ENCODE measurements at regions not wholly inside any gene's neighbourhood (a gene's known extent, or its start where the extent isn't known, plus 50 kb on each side); places are given as distances from the start of the nearest gene placed in this dataset.
A peak's percentile ranks its signal among the peaks of the same experiment; 100 is the strongest.

DNA sequence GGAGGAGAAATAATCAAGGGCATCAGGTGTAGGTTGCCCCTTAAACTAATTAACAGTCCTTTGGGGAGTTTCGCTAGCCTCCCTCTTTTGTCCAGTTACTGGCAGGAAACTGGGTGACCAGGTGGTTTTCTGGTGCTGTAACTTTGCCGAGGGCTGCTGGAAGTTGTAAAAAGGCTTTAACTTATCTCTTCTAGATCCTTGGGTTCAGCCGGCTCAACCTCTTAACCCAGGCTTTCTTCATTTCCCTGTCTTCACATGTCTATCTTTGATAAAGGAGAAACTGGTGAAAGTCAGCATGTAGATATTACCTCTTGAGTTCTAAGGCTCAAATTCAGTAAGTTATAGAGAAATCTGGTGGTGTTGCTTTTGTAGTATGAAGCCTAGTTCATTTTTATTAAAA, 289.7 kb upstream of the NRIP1 start:
- Histone ChIP-seq H3K23ac (ENCODE audit: low read depth, low read length, poor library complexity) (no peak overlapping the region), H3K4ac (ENCODE audit: low read length) (no peak overlapping the region), H3K79me1 (ENCODE audit: low read depth, low read length) (no peaks in the 10 kb centered on the region), H3K36me3 (replicated peaks in 1 of 2; ENCODE audit: control insufficient read depth in 2 of 2, insufficient read depth in 2 of 2, low read length in 2 of 2) (no peaks in the 10 kb centered on the region), H2AK5ac (ENCODE audit: low read depth, low read length) (no peak overlapping the region), H2BK120ac (ENCODE audit: low read depth, low read length) (no peak overlapping the region), H2BK15ac (ENCODE audit: low read length) (no peak overlapping the region), H3K9me3 (replicated peaks in 1 of 2; ENCODE audit: control insufficient read depth in 2 of 2, insufficient read depth in 1 of 2, low read depth in 1 of 2, low read length in 2 of 2) (peaks cover 0 to 6% of the 10 kb centered on the region in 2 donors), H2AFZ (ENCODE audit: low read length) (peak overlapping the region; percentile 9), H4K8ac (ENCODE audit: low read depth, low read length) (no peak overlapping the region), H4K91ac (ENCODE audit: low read depth, low read length, poor library complexity) (no peak overlapping the region), H3K4me2 (ENCODE audit: insufficient read depth, low read length, poor library complexity, severe bottlenecking) (no peak overlapping the region), H2BK5ac (ENCODE audit: low read length) (no peak overlapping the region), H3K27ac (replicated peaks; ENCODE audit: low read length) (no peak overlapping the region), H2BK12ac (ENCODE audit: low read length) (no peak overlapping the region), H3K14ac (ENCODE audit: low read length) (no peak overlapping the region), H3K4me1 (ENCODE audit: control insufficient read depth in 2 of 2, insufficient read depth in 1 of 2, low read depth in 1 of 2, low read length in 2 of 2) (peaks cover 2% of the 10 kb centered on the region in 2 donors), H3K27me3 (ENCODE audit: control insufficient read depth in 3 of 3, insufficient read depth in 3 of 3, low read depth in 1 of 3, low read length in 3 of 3) (no peaks in the 10 kb centered on the region), H3K18ac (ENCODE audit: low read length) (no peak overlapping the region), H3K9ac (ENCODE audit: low read depth, low read length, poor library complexity) (no peak overlapping the region), H3K4me3 (ENCODE audit: low read length in 2 of 2) (no peak overlapping the region)
- no peak for DNase-seq (ENCODE audit: low spot score)
- no CpG with 5 or more reads among the region's 3 CpGs for WGBS, 2 donors (ENCODE audit: extremely low coverage in 2 of 2, insufficient read length in 2 of 2, insufficient replicate concordance in 1 of 2)

DNA sequence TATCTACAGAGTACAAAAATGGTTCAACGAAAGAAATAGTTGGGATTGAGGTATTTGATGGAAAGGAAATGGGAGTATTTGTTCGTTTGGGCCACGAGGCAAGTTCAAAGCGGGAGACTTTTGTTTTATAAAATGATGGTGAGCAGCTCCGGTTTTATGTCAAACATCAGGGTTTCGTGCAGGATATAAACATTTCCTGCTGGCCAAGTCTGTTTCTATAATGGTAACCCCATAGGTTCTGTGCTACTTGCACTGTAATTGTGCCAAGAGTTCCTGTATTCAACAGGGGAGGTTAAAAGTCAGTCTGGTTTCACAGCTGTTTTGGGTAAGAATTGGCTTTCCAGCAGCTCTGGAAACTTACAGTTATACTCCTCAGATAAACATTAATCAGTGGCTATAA, 290.3 kb upstream of the NRIP1 start:
- Histone ChIP-seq H2AK5ac (ENCODE audit: low read depth, low read length) (no peak overlapping the region), H3K4me1 (ENCODE audit: control insufficient read depth in 2 of 2, insufficient read depth in 1 of 2, low read depth in 1 of 2, low read length in 2 of 2) (peaks cover 2% of the 10 kb centered on the region in 2 donors), H3K18ac (ENCODE audit: low read length) (no peak overlapping the region), H3K36me3 (replicated peaks in 1 of 2; ENCODE audit: control insufficient read depth in 2 of 2, insufficient read depth in 2 of 2, low read length in 2 of 2) (no peaks in the 10 kb centered on the region), H2BK12ac (ENCODE audit: low read length) (no peak overlapping the region), H4K8ac (ENCODE audit: low read depth, low read length) (no peak overlapping the region), H3K23ac (ENCODE audit: low read depth, low read length, poor library complexity) (no peak overlapping the region), H4K91ac (ENCODE audit: low read depth, low read length, poor library complexity) (no peak overlapping the region), H2BK120ac (ENCODE audit: low read depth, low read length) (no peak overlapping the region), H3K27ac (replicated peaks; ENCODE audit: low read length) (no peak overlapping the region), H2BK5ac (ENCODE audit: low read length) (no peak overlapping the region), H3K4ac (ENCODE audit: low read length) (no peak overlapping the region), H3K9ac (ENCODE audit: low read depth, low read length, poor library complexity) (no peak overlapping the region), H3K27me3 (ENCODE audit: control insufficient read depth in 3 of 3, insufficient read depth in 3 of 3, low read depth in 1 of 3, low read length in 3 of 3) (no peaks in the 10 kb centered on the region), H3K9me3 (replicated peaks in 1 of 2; ENCODE audit: control insufficient read depth in 2 of 2, insufficient read depth in 1 of 2, low read depth in 1 of 2, low read length in 2 of 2) (peaks cover 0 to 6% of the 10 kb centered on the region in 2 donors), H2AFZ (ENCODE audit: low read length) (peak overlapping the region; percentile 3), H2BK15ac (ENCODE audit: low read length) (no peak overlapping the region), H3K4me2 (ENCODE audit: insufficient read depth, low read length, poor library complexity, severe bottlenecking) (no peak overlapping the region), H3K79me1 (ENCODE audit: low read depth, low read length) (no peaks in the 10 kb centered on the region), H3K4me3 (ENCODE audit: low read length in 2 of 2) (no peak overlapping the region), H3K14ac (ENCODE audit: low read length) (no peak overlapping the region)
- 100% methylated on average over 4 of the region's 6 CpGs; no CpG with 5 or more reads in 1 of the 2 donors for WGBS, 2 donors (ENCODE audit: extremely low coverage in 2 of 2, insufficient read length in 2 of 2, insufficient replicate concordance in 1 of 2)
- no peak for DNase-seq (ENCODE audit: low spot score)

DNA sequence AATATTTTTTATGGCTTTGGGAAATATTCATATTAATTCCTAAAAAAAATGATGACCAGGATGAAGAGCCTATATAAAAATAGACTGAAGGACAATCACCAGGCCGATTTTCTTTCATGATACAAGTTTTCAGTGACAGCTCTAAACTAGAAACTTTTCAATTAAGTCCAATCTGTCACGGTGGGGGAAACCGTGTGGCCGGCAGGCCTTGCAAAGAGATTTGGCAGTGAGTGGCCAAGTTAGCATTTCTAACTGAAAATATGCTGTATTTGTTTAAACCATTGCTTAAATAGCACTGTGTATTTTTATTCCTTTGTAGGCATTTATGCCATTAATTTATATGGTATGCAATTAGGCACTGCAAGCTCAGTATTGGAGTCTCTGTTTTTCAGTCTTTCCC, 294.5 kb upstream of the NRIP1 start:
- Histone ChIP-seq H3K9ac (ENCODE audit: low read depth, low read length, poor library complexity) (no peak overlapping the region), H2BK120ac (ENCODE audit: low read depth, low read length) (no peak overlapping the region), H2BK5ac (ENCODE audit: low read length) (no peak overlapping the region), H3K36me3 (replicated peaks in 1 of 2; ENCODE audit: control insufficient read depth in 2 of 2, insufficient read depth in 2 of 2, low read length in 2 of 2) (no peaks in the 10 kb centered on the region), H3K79me1 (ENCODE audit: low read depth, low read length) (no peaks in the 10 kb centered on the region), H3K18ac (ENCODE audit: low read length) (no peak overlapping the region), H3K4ac (ENCODE audit: low read length) (no peak overlapping the region), H3K9me3 (replicated peaks in 1 of 2; ENCODE audit: control insufficient read depth in 2 of 2, insufficient read depth in 1 of 2, low read depth in 1 of 2, low read length in 2 of 2) (no peaks in the 10 kb centered on the region), H3K23ac (ENCODE audit: low read depth, low read length, poor library complexity) (no peak overlapping the region), H4K91ac (ENCODE audit: low read depth, low read length, poor library complexity) (no peak overlapping the region), H3K4me2 (ENCODE audit: insufficient read depth, low read length, poor library complexity, severe bottlenecking) (no peak overlapping the region), H4K8ac (ENCODE audit: low read depth, low read length) (no peak overlapping the region), H3K14ac (ENCODE audit: low read length) (no peak overlapping the region), H3K27ac (replicated peaks; ENCODE audit: low read length) (no peak overlapping the region), H3K4me1 (ENCODE audit: control insufficient read depth in 2 of 2, insufficient read depth in 1 of 2, low read depth in 1 of 2, low read length in 2 of 2) (peaks cover 0 to 2% of the 10 kb centered on the region in 2 donors), H2BK12ac (ENCODE audit: low read length) (no peak overlapping the region), H3K4me3 (ENCODE audit: low read length in 2 of 2) (no peak overlapping the region), H3K27me3 (ENCODE audit: control insufficient read depth in 3 of 3, insufficient read depth in 3 of 3, low read depth in 1 of 3, low read length in 3 of 3) (no peaks in the 10 kb centered on the region), H2BK15ac (ENCODE audit: low read length) (no peak overlapping the region), H2AK5ac (ENCODE audit: low read depth, low read length) (no peak overlapping the region), H2AFZ (ENCODE audit: low read length) (no peak overlapping the region)
- WGBS, 2 donors (ENCODE audit: extremely low coverage in 2 of 2, insufficient read length in 2 of 2, insufficient replicate concordance in 1 of 2): no CpG with 5 or more reads among the region's 4 CpGs
- no peak for DNase-seq (ENCODE audit: low spot score)

DNA sequence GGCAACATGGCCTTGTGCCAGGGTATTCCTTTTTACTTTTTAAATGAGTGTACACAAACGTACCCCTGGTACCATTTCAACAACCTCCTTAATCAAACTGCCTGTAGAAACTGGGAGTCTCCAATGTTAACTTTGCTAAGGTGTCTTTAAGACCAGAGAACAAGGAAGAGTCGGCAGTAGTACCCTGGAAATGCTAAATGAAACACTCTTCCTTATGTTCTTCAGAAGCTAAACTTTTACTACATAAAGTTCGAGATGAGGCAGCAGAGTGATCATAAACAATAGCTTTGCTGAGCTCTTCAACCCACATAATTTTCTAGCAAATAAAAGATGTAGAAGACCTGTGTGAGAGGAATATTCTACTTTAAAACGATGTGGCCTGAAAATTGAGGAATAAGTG, 297.7 kb upstream of the NRIP1 start:
- DNase-seq (ENCODE audit: low spot score): no peak
- H3K79me1 ChIP-seq (ENCODE audit: low read depth, low read length): no peaks in the 10 kb centered on the region
- no peak overlapping the region for H3K18ac ChIP-seq (ENCODE audit: low read length)
- H3K27me3 ChIP-seq (ENCODE audit: control insufficient read depth in 3 of 3, insufficient read depth in 3 of 3, low read depth in 1 of 3, low read length in 3 of 3): no peaks in the 10 kb centered on the region
- H4K8ac ChIP-seq (ENCODE audit: low read depth, low read length): no peak overlapping the region
- no peak overlapping the region for H2AK5ac ChIP-seq (ENCODE audit: low read depth, low read length)
- H2BK15ac ChIP-seq (ENCODE audit: low read length): no peak overlapping the region
- no peak overlapping the region for H2BK120ac ChIP-seq (ENCODE audit: low read depth, low read length)
- no peak overlapping the region for H2BK12ac ChIP-seq (ENCODE audit: low read length)
- H4K91ac ChIP-seq (ENCODE audit: low read depth, low read length, poor library complexity): no peak overlapping the region
- H3K14ac ChIP-seq (ENCODE audit: low read length): no peak overlapping the region
- no peaks in the 10 kb centered on the region for H3K36me3 ChIP-seq (replicated peaks in 1 of 2; ENCODE audit: control insufficient read depth in 2 of 2, insufficient read depth in 2 of 2, low read length in 2 of 2)
- no peak overlapping the region for H2AFZ ChIP-seq (ENCODE audit: low read length)
- H3K9me3 ChIP-seq (replicated peaks in 1 of 2; ENCODE audit: control insufficient read depth in 2 of 2, insufficient read depth in 1 of 2, low read depth in 1 of 2, low read length in 2 of 2): peaks cover 3 to 14% of the 10 kb centered on the region in 2 donors
- no peak overlapping the region for H3K27ac ChIP-seq (replicated peaks; ENCODE audit: low read length)
- WGBS, 2 donors (ENCODE audit: extremely low coverage in 2 of 2, insufficient read length in 2 of 2, insufficient replicate concordance in 1 of 2): no CpG with 5 or more reads among the region's 4 CpGs
- no peak overlapping the region for H2BK5ac ChIP-seq (ENCODE audit: low read length)
- H3K4me1 ChIP-seq (ENCODE audit: control insufficient read depth in 2 of 2, insufficient read depth in 1 of 2, low read depth in 1 of 2, low read length in 2 of 2): peaks cover 6 to 7% of the 10 kb centered on the region in 2 donors
- no peak overlapping the region for H3K9ac ChIP-seq (ENCODE audit: low read depth, low read length, poor library complexity)
- no peak overlapping the region for H3K4ac ChIP-seq (ENCODE audit: low read length)
- no peak overlapping the region for H3K23ac ChIP-seq (ENCODE audit: low read depth, low read length, poor library complexity)
- no peak overlapping the region for H3K4me3 ChIP-seq (ENCODE audit: low read length in 2 of 2)
- H3K4me2 ChIP-seq (ENCODE audit: insufficient read depth, low read length, poor library complexity, severe bottlenecking): no peak overlapping the region
